Tibial nerve (tissue), 4 donors: ENCODE measurements at regions not wholly inside any gene's neighbourhood (a gene's known extent, or its start where the extent isn't known, plus 50 kb on each side); places are given as distances from the start of the nearest gene placed in this dataset.

Experiments
- DNase-seq, 2 donors: peaks; one replicate each; pipeline ENCODE4 v3.0.0-alpha.2; 2019; ENCODE audit warnings: low spot score in 2 of 2
- H3K27ac ChIP-seq, 4 donors: fragments of 200-600 bp; sonication (generic) in 3 of 4; one replicate each; pipeline ENCODE4 v1.5.1; 2017 to 2019; ENCODE audit warnings: mild to moderate bottlenecking in 1 of 4
- H3K27me3 ChIP-seq, 2 donors: fragments of 200-600 bp; sonication (generic) in 1 of 2; one replicate each; pipeline versions ENCODE4 v1.5.1 to v1.6.0; 2017 to 2019
- H3K36me3 ChIP-seq, 3 donors: fragments of 200-600 bp; sonication (generic); one replicate each; pipeline ENCODE4 v1.5.1; 2018 to 2019
- H3K4me1 ChIP-seq, 4 donors: fragments of 200-600 bp; sonication (generic) in 3 of 4; one replicate each; pipeline ENCODE4 v1.5.1; 2017 to 2019
- H3K4me3 ChIP-seq, 4 donors: fragments of 200-600 bp; sonication (generic) in 3 of 4; one replicate each; pipeline ENCODE4 v1.5.1; 2017 to 2019; ENCODE audit warnings: mild to moderate bottlenecking in 1 of 4, moderate library complexity in 1 of 4
- H3K9me3 ChIP-seq, 4 donors: fragments of 200-600 bp; sonication (generic) in 3 of 4; one replicate each; pipeline ENCODE4 v1.5.1; 2017 to 2019
- EP300 ChIP-seq, 2 donors: sonication (generic); formaldehyde crosslinking; IDR thresholded peaks; one replicate each; pipeline ENCODE4 v1.6.1; 2017; ENCODE audit warnings: antibody characterized with exemption in 2 of 2, mild to moderate bottlenecking in 1 of 2
- POLR2A ChIP-seq, 2 donors: fragments of 450-650 bp; IDR thresholded peaks; one replicate each; pipeline ENCODE4 v1.6.1; 2017; ENCODE audit warnings: antibody characterized with exemption in 2 of 2, mild to moderate bottlenecking in 2 of 2, moderate library complexity in 2 of 2
- WGBS, 2 donors: methylation state at CpG; one replicate each; pipeline ENCODE4 v1.1.5; 2018; 5-methylcytosine and 5-hydroxymethylcytosine counted together
- TF ChIP-seq, protein P1 (sequence below), 5 experiments: fragments of 200-600 bp in 3 of 5; fragments of 450-650 bp in 2 of 5; sonication (generic) in 3 of 5; IDR thresholded peaks; one replicate each; pipeline ENCODE4 v1.5.1; 2016 to 2019; ENCODE audit warnings: antibody characterized with exemption in 5 of 5, mild to moderate bottlenecking in 3 of 5, moderate library complexity in 2 of 5

DNA sequence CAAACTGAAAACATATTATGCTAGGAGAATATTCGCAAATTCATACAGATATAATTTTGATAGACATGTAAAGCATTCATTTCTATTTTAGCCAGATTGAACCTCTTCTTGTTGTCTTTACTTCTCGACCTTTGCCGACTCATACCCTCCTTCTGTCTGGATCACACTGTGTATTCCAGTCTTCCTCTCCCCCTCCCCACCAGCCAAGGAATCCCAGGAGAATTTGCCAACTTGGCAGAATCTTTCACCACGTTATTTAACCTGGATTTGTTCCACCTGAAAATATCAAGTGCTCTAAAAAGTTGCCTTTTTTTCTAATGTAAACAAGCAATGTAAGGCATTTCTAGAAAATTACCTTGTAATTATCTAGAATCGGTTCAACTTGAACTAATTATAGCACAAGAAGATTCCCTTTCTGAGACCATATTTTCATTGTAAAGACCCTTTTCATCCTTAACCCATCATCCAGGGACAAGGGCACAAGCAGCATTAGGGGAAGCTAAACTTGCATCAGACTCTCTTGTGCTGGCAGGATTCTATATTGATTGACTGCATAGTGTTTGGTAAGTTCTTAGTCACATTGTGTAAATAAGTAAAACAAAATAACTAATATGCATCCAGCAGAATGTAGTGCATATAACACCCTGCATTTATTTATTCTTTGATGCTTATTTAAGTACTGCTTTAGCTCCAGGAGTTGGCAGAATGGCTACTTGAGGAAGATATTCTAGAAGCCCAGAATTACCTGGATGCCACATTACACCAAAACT lies 1328.7 kb upstream of the NXPH2 start:
- WGBS, 2 donors, result 57 to 65% methylated on average over 5 of the region's 5 CpGs
- no peaks in the 10 kb centered on the region for H3K27me3 ChIP-seq
- H3K27ac ChIP-seq, result no peak overlapping the region
- H3K4me3 ChIP-seq, result no peak overlapping the region
- TF ChIP-seq, protein P1, sequence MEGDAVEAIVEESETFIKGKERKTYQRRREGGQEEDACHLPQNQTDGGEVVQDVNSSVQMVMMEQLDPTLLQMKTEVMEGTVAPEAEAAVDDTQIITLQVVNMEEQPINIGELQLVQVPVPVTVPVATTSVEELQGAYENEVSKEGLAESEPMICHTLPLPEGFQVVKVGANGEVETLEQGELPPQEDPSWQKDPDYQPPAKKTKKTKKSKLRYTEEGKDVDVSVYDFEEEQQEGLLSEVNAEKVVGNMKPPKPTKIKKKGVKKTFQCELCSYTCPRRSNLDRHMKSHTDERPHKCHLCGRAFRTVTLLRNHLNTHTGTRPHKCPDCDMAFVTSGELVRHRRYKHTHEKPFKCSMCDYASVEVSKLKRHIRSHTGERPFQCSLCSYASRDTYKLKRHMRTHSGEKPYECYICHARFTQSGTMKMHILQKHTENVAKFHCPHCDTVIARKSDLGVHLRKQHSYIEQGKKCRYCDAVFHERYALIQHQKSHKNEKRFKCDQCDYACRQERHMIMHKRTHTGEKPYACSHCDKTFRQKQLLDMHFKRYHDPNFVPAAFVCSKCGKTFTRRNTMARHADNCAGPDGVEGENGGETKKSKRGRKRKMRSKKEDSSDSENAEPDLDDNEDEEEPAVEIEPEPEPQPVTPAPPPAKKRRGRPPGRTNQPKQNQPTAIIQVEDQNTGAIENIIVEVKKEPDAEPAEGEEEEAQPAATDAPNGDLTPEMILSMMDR (IDR thresholded peaks at IDR 0.05), result no peak
- TF ChIP-seq POLR2A (IDR thresholded peaks at IDR 0.05) (no peak), EP300 (IDR thresholded peaks at IDR 0.05) (no peak)
- no peak for DNase-seq
- H3K4me1 ChIP-seq, result no peaks in the 10 kb centered on the region
- peaks cover 0 to 4% (median 0%) of the 10 kb centered on the region in 4 donors for H3K9me3 ChIP-seq
- no peaks in the 10 kb centered on the region for H3K36me3 ChIP-seq

DNA sequence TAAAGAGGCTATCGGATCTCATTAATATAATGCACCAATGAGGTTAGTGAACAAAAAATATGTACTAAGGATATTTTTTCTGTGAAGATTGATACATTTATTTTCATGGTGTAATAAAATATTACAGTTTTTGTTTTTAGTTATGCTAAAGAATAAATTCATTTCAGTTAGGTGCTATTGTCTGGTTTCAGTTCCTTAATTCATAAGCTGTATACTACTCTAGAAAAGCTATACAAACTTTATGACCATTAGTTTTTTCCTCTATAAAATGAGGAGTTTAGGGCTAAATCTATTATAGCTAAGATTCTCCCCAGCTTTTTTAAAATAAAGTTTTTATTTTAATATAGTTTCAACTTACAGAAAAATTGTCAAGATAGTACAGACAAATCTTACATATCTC lies 1311.7 kb upstream of the NXPH2 start:
- DNase-seq, result no peak
- Histone ChIP-seq H3K4me1 (no peaks in the 10 kb centered on the region), H3K9me3 (no peaks in the 10 kb centered on the region), H3K36me3 (no peaks in the 10 kb centered on the region), H3K27me3 (no peaks in the 10 kb centered on the region), H3K27ac (no peak overlapping the region), H3K4me3 (no peak overlapping the region)
- 82 to 85% methylated on average over 1 of the region's 1 CpG for WGBS, 2 donors
- TF ChIP-seq EP300 (IDR thresholded peaks at IDR 0.05) (no peak), POLR2A (IDR thresholded peaks at IDR 0.05) (no peak)
- TF ChIP-seq, protein P1 (IDR thresholded peaks at IDR 0.05), result no peak

DNA sequence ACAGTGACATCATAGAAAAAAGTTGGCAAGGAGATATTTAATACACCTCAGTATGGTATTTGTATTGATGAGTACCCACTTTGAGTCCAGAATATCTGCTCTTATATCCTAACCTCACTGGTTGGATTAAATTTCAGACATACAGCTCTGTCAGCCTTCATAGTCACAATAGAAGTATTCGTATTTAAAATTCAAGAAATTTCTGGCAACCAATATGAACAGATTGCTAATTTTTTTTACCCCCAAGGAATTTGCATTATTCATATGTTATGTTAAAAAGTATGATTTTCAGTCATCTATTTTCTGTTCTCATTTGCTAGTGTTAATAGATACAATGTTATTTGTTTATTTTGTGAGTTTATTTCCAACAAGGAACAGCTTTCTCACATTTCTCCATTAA lies 1306.8 kb upstream of the NXPH2 start:
- H3K27ac ChIP-seq, result no peak overlapping the region
- no peaks in the 10 kb centered on the region for H3K36me3 ChIP-seq
- WGBS, 2 donors, result 57 to 86% methylated on average over 1 of the region's 1 CpG
- no peak for DNase-seq
- H3K9me3 ChIP-seq, result no peaks in the 10 kb centered on the region
- no peaks in the 10 kb centered on the region for H3K4me1 ChIP-seq
- no peaks in the 10 kb centered on the region for H3K27me3 ChIP-seq
- no peak overlapping the region for H3K4me3 ChIP-seq
- TF ChIP-seq, protein P1 (IDR thresholded peaks at IDR 0.05), result no peak
- no peak for TF ChIP-seq EP300 (IDR thresholded peaks at IDR 0.05)

DNA sequence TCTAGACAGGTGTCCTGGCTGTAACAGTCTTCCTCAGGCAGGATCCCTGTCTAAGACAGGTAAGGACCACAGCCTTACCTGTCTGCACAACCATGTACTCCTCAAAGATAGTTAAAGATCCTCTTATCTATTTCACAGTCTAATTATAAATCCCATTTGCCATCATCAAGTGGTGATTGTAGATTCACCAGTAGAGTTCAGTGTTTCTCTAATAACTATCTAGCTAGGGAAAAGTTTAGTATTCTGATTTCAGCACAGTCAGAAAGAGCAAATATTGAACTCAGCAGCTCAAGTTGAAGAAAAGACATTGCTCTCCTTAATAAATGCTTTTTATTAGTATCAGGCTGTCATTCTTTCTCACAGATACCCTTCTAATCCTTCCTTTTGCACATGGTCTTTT lies 1305.5 kb upstream of the NXPH2 start:
- H3K36me3 ChIP-seq, result no peaks in the 10 kb centered on the region
- H3K4me3 ChIP-seq, result no peak overlapping the region
- no peaks in the 10 kb centered on the region for H3K4me1 ChIP-seq
- no peak for DNase-seq
- no peaks in the 10 kb centered on the region for H3K9me3 ChIP-seq
- no peaks in the 10 kb centered on the region for H3K27me3 ChIP-seq
- H3K27ac ChIP-seq, result no peak overlapping the region
- TF ChIP-seq, protein P1 (IDR thresholded peaks at IDR 0.05), result no peak

DNA sequence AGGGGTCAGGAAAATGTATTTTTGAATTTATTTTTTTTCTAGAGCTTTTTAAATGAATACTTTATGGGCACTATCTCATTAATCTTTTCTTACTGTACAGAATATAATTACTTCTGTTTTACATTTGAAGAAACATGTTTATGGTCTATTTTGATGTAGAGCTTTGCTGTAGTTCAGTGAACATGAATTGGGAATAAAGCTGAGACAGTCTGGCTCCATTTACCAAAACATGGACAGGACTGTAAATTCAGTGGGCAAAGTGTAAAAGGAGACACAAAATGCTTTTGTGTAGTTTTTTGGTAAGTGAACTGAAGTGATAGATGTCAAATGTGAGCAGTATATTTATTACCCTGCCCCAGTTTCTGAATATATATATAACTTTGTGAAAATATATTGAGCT lies 1298.8 kb upstream of the NXPH2 start:
- Histone ChIP-seq H3K4me1 (no peaks in the 10 kb centered on the region), H3K27me3 (no peaks in the 10 kb centered on the region), H3K4me3 (no peak overlapping the region), H3K27ac (no peak overlapping the region), H3K36me3 (no peaks in the 10 kb centered on the region), H3K9me3 (peaks cover 0 to under 1% (median 0%) of the 10 kb centered on the region in 4 donors)
- TF ChIP-seq POLR2A (IDR thresholded peaks at IDR 0.05) (no peak), EP300 (IDR thresholded peaks at IDR 0.05) (no peak)
- TF ChIP-seq, protein P1 (IDR thresholded peaks at IDR 0.05), result no peak
- DNase-seq, result no peak
